GM23338 (cell line): ENCODE measurements at regions not wholly inside any gene's neighbourhood (a gene's known extent, or its start where the extent isn't known, plus 50 kb on each side); places are given as distances from the start of the nearest gene placed in this dataset.

ENCODE experiments used
- ATAC-seq: fragments of 200-7000 bp; cut with Tn5 transposase; 3 replicates; pipeline ENCODE4 v1.9.1; 2020
- DNase-seq: peaks from one replicate; pipeline ENCODE4 v3.0.0-alpha.2; 2015; ENCODE audit warnings: low spot score
- H2AFZ ChIP-seq: fragments of 200-600 bp; sonication (generic); 2 replicates; pipeline ENCODE4 v1.8.0; 2016; ENCODE audit warnings: antibody characterized with exemption, mild to moderate bottlenecking, moderate library complexity
- H3F3A ChIP-seq: fragments of 200-600 bp; sonication (generic); replicated peaks from 2 replicates; pipeline ENCODE4 v1.8.0; 2017; ENCODE audit warnings: antibody characterized with exemption, mixed run types, low read depth
- H3K27ac ChIP-seq: fragments of 200-600 bp; sonication (generic); 2 replicates; pipeline ENCODE4 v1.6.1; 2016; ENCODE audit warnings: low read depth
- H3K27me3 ChIP-seq: fragments of 200-600 bp; sonication (generic); 2 replicates; pipeline ENCODE4 v1.8.0; 2016; ENCODE audit warnings: mild to moderate bottlenecking, mixed run types, moderate library complexity; ENCODE audit not compliant: insufficient read depth
- H3K36me3 ChIP-seq: fragments of 200-600 bp; sonication (generic); 2 replicates; pipeline ENCODE4 v1.8.0; 2016; ENCODE audit warnings: mild to moderate bottlenecking; ENCODE audit not compliant: insufficient read depth
- H3K4me1 ChIP-seq: fragments of 200-600 bp; sonication (generic); 2 replicates; pipeline ENCODE4 v1.8.0; 2016; ENCODE audit warnings: mild to moderate bottlenecking, moderate library complexity; ENCODE audit not compliant: insufficient read depth
- H3K4me2 ChIP-seq: fragments of 200-600 bp; sonication (generic); 2 replicates; pipeline ENCODE4 v1.7.1; 2017; ENCODE audit warnings: mixed run types
- H3K4me3 ChIP-seq: fragments of 200-600 bp; sonication (generic); 2 replicates; pipeline ENCODE4 v1.6.1; 2016; ENCODE audit warnings: mixed run types
- H3K79me2 ChIP-seq: fragments of 200-600 bp; sonication (generic); replicated peaks from 2 replicates; pipeline ENCODE4 v1.8.0; 2017; ENCODE audit warnings: mild to moderate bottlenecking; ENCODE audit not compliant: insufficient read depth
- H3K9me2 ChIP-seq: fragments of 200-600 bp; sonication (generic); 2 replicates; pipeline ENCODE4 v1.8.0; 2017; ENCODE audit not compliant: insufficient read depth
- H4K20me1 ChIP-seq: fragments of 200-600 bp; sonication (generic); replicated peaks from 2 replicates; pipeline ENCODE4 v1.8.0; 2017; ENCODE audit warnings: mild to moderate bottlenecking; ENCODE audit not compliant: insufficient read depth
- H3K27ac Mint-ChIP-seq: 2 replicates; pipeline ENCODE4 v1.8.0; 2020; ENCODE audit warnings: inconsistent platforms, mild to moderate bottlenecking, moderate library complexity, mixed read lengths
- H3K27me3 Mint-ChIP-seq: 3 replicates; pipeline ENCODE4 v1.8.0; 2022; ENCODE audit warnings: low read depth, mild to moderate bottlenecking, moderate library complexity, mixed read lengths, inconsistent platforms; ENCODE audit not compliant: insufficient read depth, poor library complexity
- H3K36me3 Mint-ChIP-seq: 3 replicates; pipeline ENCODE4 v1.8.0; 2021; ENCODE audit warnings: low read depth, mild to moderate bottlenecking, inconsistent platforms, moderate library complexity, mixed read lengths
- H3K4me1 Mint-ChIP-seq: 3 replicates; pipeline ENCODE4 v1.8.0; 2020; ENCODE audit warnings: mild to moderate bottlenecking, inconsistent platforms, mixed read lengths
- H3K4me3 Mint-ChIP-seq: 3 replicates; pipeline ENCODE4 v1.8.0; 2021; ENCODE audit warnings: moderate library complexity, mild to moderate bottlenecking, inconsistent platforms, mixed read lengths
- H3K9me3 Mint-ChIP-seq: 3 replicates; pipeline ENCODE4 v1.8.0; 2020; ENCODE audit warnings: moderate library complexity, mild to moderate bottlenecking, inconsistent platforms, mixed read lengths
- CREB1 ChIP-seq: fragments of 250-450 bp; sonication (Bioruptor Pico); IDR thresholded peaks from 2 replicates; pipeline ENCODE4 v1.5.0; 2020; ENCODE audit warnings: low read depth, mild to moderate bottlenecking, moderate library complexity
- CTCF ChIP-seq, 2 experiments: fragments of 200-600 bp in 1 of 2; sonication (generic) in 1 of 2; conservative IDR thresholded peaks; 2 replicates each; pipeline versions ENCODE4 v1.5.1 to v1.6.1; 2016 to 2017; ENCODE audit warnings: antibody characterized with exemption in 2 of 2, low read depth in 2 of 2, mild to moderate bottlenecking in 2 of 2, moderate library complexity in 1 of 2
- ETS1 ChIP-seq: IDR thresholded peaks from 2 replicates; pipeline ENCODE4 v1.6.1; 2016; ENCODE audit warnings: antibody characterized with exemption
- EZH2 ChIP-seq: fragments of 200-600 bp; sonication (generic); IDR thresholded peaks from one replicate; pipeline ENCODE4 v1.8.0; 2017; ENCODE audit warnings: antibody characterized with exemption, mild to moderate bottlenecking, low read depth; ENCODE audit not compliant: unreplicated experiment
- EZH2phosphoT487 ChIP-seq: fragments of 200-600 bp; sonication (generic); IDR thresholded peaks from one replicate; pipeline ENCODE4 v1.8.1; 2018; ENCODE audit warnings: antibody characterized with exemption; ENCODE audit not compliant: unreplicated experiment
- POLR2AphosphoS5 ChIP-seq: IDR thresholded peaks from 2 replicates; pipeline ENCODE4 v1.6.1; 2016; ENCODE audit warnings: antibody characterized with exemption, low read depth
- REST ChIP-seq: IDR thresholded peaks from one replicate; pipeline ENCODE4 v1.6.1; 2018; ENCODE audit warnings: antibody characterized with exemption; ENCODE audit not compliant: unreplicated experiment
- STAT1 ChIP-seq: IDR thresholded peaks from one replicate; pipeline ENCODE4 v1.6.1; 2016; ENCODE audit warnings: antibody characterized with exemption; ENCODE audit not compliant: unreplicated experiment
- ZNF114 ChIP-seq: fragments of 250-450 bp; sonication (Bioruptor Pico); IDR thresholded peaks from 2 replicates; pipeline ENCODE4 v1.5.0; 2020; ENCODE audit warnings: mild to moderate bottlenecking, moderate library complexity
- ZNF331 ChIP-seq: fragments of 250-450 bp; sonication (Bioruptor Pico); IDR thresholded peaks from 2 replicates; pipeline ENCODE4 v1.5.0; 2020; ENCODE audit warnings: low read depth, mild to moderate bottlenecking, moderate library complexity

GRCh38 chr16:64012166-64012565, 1109.7 kb downstream of the CDH11 start:
- Mint-ChIP-seq H3K9me3 (peaks cover 17% of the 10 kb centered on the region; the same call in 2 of the 3 replicates), H3K4me3 (no peak overlapping the region), H3K4me1 (no peaks in the 10 kb centered on the region), H3K27me3 (no peaks in the 10 kb centered on the region), H3K36me3 (peaks cover 4% of the 10 kb centered on the region), H3K27ac (no peak overlapping the region)
- Histone ChIP-seq H3F3A (no peaks in the 10 kb centered on the region), H3K9me2 (no peaks in the 10 kb centered on the region), H3K27ac (no peak overlapping the region), H3K27me3 (no peaks in the 10 kb centered on the region), H3K4me2 (no peak overlapping the region), H3K79me2 (no peaks in the 10 kb centered on the region), H2AFZ (no peak overlapping the region; the same call in 1 of the 2 replicates), H3K36me3 (no peaks in the 10 kb centered on the region), H4K20me1 (no peaks in the 10 kb centered on the region), H3K4me1 (no peaks in the 10 kb centered on the region), H3K4me3 (no peak overlapping the region)
- TF ChIP-seq CTCF (conservative IDR thresholded peaks at IDR 0.05; ENCODE audit: low read depth in 2 of 2) (no peak), REST (no peak), POLR2AphosphoS5 (no peak)
- ATAC-seq (no peak), DNase-seq (no peak)

- no peak overlapping the region for H3K4me3 Mint-ChIP-seq
- no peak overlapping the region for H3K27ac Mint-ChIP-seq
- Histone ChIP-seq H3K4me1 (no peaks in the 10 kb centered on the region), H3K27ac (no peak overlapping the region), H3K36me3 (no peaks in the 10 kb centered on the region), H3K79me2 (no peaks in the 10 kb centered on the region), H3K9me2 (no peaks in the 10 kb centered on the region), H3K4me2 (no peak overlapping the region), H3F3A (no peaks in the 10 kb centered on the region), H2AFZ (no peak overlapping the region), H4K20me1 (no peaks in the 10 kb centered on the region), H3K4me3 (no peak overlapping the region), H3K27me3 (no peaks in the 10 kb centered on the region)
- H3K4me1 Mint-ChIP-seq: no peaks in the 10 kb centered on the region
- ATAC-seq (no peak), DNase-seq (no peak)
- H3K9me3 Mint-ChIP-seq: peaks cover 17% of the 10 kb centered on the region; the same call in 2 of the 3 replicates
- no peaks in the 10 kb centered on the region for H3K27me3 Mint-ChIP-seq
- peaks cover 4% of the 10 kb centered on the region for H3K36me3 Mint-ChIP-seq
- TF ChIP-seq CREB1 (CRISPR knock-in tag) (no peak), STAT1 (no peak), REST (no peak), ZNF114 (no peak), ETS1 (no peak), CTCF (conservative IDR thresholded peaks at IDR 0.05; ENCODE audit: low read depth in 2 of 2) (no peak), ZNF331 (CRISPR knock-in tag) (no peak), EZH2phosphoT487 (no peak), EZH2 (no peak)
Observed at GRCh38 chr16:64011650-64012049, 1110.2 kb downstream of the CDH11 start.
